Inflammatory macrophage treated with lipopolysaccharide for 1 hour (primary cell): ENCODE measurements at regions not wholly inside any gene's neighbourhood (a gene's known extent, or its start where the extent isn't known, plus 50 kb on each side); places are given as distances from the start of the nearest gene placed in this dataset.
"Not testable (repeated sequence)": the region's sequence is repeated elsewhere in the genome, so short reads cannot be mapped to it uniquely, and the experiment has no call there.

Source experiments
- DNase-seq, 2 donors: peaks; one replicate each; pipeline ENCODE4 v3.0.0-alpha.2; 2020 to 2022

GRCh38 chr2:89537862-89538261 lies 846.4 kb downstream of the RPIA start:
- not testable (repeated sequence) for DNase-seq

DNA sequence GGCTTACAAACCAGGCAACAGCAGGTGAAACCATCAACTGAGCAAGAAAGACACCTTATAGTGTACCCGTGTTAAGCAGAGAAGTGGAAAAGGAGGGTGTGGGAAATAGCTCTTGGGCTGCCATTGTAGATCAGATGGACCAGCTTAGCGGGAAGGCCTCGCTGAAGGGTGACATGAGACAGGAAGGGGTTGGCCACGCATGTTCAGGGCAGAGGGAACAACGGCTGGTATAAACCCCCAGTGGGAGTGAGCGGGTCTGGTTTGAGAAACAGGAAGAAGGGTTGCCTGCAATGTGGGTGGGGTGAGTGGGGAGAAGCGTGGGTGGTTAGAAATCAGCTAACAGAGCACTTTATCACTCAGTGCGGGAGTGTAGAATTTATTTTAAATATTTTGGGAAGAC lies 852.6 kb downstream of the RPIA start:
- not testable (repeated sequence) for DNase-seq

- DNase-seq, result not testable (repeated sequence)
These were observed 887.7 kb downstream of the RPIA start for GRCh38 chr2:89579154-89579553.

- not testable (repeated sequence) for DNase-seq
These were observed 891.3 kb downstream of the RPIA start for GRCh38 chr2:89582816-89583215.

GRCh38 chr2:89584046-89584445 lies 892.6 kb downstream of the RPIA start:
- not testable (repeated sequence) for DNase-seq

DNA sequence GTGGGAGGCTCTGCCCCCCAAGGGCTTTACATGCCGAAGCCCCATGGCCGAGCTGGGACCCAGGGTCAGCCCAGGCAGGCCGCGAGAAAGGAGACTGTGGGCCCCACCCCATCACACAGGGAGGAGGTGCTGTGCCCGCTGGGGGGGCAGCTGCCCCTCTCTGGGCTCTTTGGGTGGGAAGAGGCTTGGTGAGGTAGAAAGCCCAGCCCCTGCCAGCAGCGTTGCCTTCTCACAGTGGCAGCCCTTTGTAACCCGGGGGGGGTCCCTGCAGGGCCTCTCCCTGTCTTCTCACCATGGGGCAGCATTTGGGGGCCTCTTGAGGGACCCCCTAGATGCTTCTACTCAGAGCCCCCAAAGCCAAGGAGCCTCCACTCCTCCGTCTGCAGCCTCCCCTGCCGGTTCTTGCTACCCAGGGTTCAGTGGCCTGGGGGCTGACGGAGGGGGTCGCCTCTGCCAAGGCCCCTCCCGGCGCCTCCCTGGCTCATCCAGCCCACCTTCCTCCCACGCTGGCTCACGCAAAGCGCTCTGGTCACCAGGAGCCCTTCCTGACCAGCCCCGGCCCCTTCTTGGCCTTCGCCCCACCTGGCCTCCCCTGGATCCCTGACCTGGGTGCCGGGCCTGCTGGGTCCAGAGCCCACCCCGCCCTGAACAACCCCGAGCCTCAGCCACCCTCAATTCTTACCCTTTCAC lies 893.5 kb downstream of the RPIA start:
- not testable (repeated sequence) for DNase-seq

DNA sequence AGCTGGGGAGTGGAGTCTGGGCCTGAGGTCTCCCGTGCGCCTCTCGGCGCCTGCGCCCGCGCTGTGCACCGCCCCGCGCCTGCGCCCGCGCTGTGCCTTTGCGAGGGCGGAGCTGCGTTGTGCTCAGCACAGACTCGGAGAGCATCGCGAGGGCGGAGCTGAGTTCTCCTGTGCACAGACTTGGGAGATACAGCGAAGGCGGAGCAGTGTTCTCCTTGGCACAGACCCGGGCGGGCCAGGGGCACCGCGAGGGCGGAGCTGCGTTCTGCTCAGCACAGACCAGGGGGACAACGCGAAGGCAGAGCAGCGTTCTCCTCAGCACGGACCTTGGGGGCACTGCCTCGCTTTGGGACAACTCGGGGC lies 894.1 kb downstream of the RPIA start:
- DNase-seq, result peak in 1 of 2 donors; percentile 0

DNA sequence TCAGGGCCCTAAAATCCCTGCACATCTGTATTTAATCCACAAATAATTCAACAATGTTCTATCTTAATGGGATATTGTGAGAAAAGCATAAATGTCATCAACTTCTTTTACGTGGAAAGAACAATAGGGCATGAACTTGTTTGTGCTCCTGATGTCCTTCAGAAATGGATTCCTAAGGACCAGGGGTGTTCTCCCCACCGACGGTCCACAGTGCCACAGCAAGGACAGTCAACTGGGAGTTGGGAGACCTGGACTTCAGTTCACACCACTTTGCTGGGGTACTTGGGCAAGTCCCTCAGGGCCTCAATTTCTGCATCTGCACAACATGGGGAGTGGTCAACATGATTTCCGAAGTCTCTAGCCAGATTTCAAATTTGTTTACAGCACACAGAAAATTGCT lies 908.4 kb downstream of the RPIA start:
- DNase-seq, result not testable (repeated sequence)

DNA sequence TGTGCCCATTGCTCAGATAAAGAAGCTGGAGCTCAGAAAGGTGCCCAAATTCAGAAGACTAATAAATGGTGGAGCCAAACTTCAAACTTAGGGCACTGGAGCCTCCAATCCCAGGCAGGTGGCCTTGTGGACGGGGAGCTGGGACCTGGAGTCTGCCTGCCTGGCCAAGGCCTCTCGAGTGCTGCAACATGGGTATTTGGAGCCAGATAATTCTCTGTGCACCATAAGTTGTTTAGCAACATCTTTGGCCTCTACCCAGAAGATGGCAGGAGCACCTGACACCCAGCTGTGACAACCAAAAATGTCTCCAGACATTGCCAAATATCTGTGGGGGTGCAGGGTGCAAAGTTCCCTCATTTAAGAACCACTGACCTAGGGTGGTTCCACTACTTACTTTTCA lies 915.0 kb downstream of the RPIA start:
- DNase-seq, result not testable (repeated sequence)

DNA sequence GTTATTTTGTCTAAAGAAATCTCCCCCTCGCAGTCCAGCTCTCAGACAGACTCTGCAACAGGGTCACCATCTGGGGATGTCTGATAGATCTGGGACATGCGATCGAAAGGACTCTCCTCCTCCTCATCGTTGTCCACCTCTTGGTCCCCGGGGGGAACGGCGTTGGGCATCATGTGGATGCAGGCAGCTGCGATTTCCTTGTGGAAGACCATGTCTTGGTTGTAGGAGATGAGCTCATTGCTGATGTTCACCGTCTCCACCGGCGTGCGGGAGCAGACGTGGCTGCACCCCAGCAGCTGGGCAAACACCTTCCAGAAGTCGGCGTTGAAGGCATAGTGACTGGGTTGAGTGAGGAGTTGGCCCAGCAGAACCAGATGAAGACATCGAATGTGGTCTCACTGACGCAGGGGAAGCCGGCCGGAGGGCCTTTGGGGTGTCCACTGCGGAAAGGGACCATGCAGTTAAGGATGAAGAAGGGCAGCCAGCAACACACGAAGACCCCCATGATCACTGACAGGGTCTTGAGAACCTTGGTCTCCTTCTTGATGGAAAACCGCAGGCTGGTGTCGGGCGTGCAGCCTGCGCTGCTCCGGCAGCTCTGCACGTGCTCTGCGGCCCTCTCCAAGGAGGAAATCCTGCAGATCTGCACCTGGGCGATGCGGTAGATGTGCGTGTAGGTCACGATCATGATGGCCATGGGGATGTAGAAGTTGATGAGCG lies 918.9 kb downstream of the RPIA start:
- not testable (repeated sequence) for DNase-seq

DNA sequence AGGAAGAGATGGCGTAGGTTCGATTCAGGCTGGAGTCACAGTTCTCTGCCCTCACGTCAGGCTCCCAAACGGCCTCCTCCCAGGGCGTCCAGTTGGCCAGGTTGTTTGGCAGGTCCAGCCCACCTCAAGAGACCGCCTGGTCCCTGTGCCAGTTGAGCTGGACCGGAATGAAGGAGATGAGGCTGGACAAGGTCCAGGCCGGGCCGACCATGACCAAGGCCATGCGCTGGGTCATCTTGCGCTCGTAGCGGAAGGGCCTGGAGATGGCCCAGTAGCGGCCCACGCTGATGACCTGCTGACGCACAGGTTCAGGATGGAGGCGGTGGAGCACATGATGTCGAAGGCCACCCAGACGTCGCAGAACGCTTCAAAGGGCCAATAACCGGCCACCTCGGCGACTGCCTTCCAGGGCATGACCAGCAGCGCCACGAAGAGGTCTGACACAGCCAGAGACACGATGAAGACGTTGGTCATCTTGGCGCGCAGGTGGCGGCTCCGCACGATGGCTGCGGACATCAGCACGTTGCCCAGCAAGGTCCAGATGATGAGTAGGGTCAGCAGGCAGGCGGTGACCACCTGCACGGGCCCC lies 919.5 kb downstream of the RPIA start:
- DNase-seq, result not testable (repeated sequence)

DNA sequence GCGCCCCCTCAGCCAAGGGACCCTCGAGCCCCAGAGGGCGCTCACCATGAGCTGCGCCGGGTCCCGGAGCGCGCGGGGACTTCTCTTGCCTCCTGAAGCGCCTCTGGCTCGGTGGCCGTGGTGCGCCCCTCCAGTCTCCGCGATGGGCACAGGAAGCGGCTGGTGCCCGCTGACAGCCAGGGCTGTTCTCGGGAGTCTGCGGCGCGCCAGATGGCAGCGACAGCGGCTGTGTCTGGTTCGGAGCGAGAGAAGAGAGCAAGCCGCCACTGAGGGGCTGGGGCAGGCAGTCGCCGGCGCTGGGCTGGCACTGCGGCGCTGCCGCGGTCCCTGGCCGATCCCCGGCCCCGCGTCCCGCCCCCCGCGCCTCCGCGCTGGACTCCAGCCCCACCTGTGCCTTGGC lies 920.2 kb downstream of the RPIA start:
- not testable (repeated sequence) for DNase-seq

DNA sequence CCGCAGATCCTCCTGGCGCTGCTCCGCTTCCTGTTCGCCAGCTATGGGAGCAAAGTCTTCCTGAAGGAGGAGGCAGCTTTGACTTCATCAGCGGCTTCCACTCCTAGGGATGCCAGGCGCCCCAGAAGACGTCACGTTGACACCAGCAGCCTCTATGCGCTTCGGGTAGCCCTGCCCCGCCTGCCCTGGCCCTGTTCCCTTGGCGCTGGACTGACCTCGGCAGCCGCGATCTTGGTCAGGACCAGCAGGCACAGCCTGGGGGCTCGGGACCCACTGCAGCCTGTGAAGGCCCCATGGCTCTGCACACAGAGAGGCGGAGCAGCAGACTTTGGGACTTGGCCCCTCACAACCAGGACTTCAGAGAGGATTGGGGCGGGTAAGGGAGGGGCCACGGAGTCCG lies 957.8 kb downstream of the RPIA start:
- DNase-seq, result not testable (repeated sequence)

- not testable (repeated sequence) for DNase-seq
These were observed 987.8 kb downstream of the RPIA start for GRCh38 chr2:89679254-89679653.
